ENCODE measurements at regions not wholly inside any gene's neighbourhood (a gene's known extent, or its start where the extent isn't known, plus 50 kb on each side); places are given as distances from the start of the nearest gene placed in this dataset.

GRCh38 chr6:48560408-48560807 lies 449.4 kb upstream of the PTCHD4 start:
- Mint-ChIP-seq H3K4me1 (ENCODE audit: unreplicated experiment) (peaks cover 10% of the 10 kb centered on the region), H3K27me3 (ENCODE audit: unreplicated experiment) (no peaks in the 10 kb centered on the region), H3K4me3 (ENCODE audit: unreplicated experiment) (no peak overlapping the region), H3K36me3 (ENCODE audit: unreplicated experiment) (no peaks in the 10 kb centered on the region), H3K27ac (ENCODE audit: unreplicated experiment) (no peak overlapping the region), H3K9me3 (ENCODE audit: unreplicated experiment) (peaks cover 2% of the 10 kb centered on the region)
- TF ChIP-seq CTCF (IDR thresholded peaks at IDR 0.05): no peak
- DNase-seq (ENCODE audit: extremely low spot score, unreplicated experiment): no peak

- DNase-seq (ENCODE audit: extremely low spot score, unreplicated experiment): no peak
- no peak for TF ChIP-seq CTCF (IDR thresholded peaks at IDR 0.05)
- peaks cover 7% of the 10 kb centered on the region for H3K9me3 Mint-ChIP-seq (ENCODE audit: unreplicated experiment)
Measured at GRCh38 chr6:48553467-48554189, 442.6 kb upstream of the PTCHD4 start.

DNA sequence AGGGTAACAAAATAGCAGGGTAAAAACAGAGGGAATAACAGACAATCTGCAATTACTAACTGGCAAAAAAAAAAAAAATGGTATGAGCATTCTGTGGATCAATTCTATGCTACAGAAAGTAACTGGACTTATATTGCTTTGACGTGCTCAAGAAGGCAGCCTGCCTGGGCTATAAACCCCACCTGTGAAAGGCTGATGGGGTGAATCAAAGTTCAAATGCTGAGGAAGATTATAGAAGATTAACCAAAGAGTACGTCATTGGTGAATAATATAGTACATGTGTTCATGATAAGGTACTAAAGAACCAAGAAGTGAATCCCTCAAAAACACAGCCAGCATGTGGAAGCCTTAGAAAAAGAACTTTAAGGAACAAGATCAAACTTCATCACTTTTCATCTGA lies 441.9 kb upstream of the PTCHD4 start:
- no peak overlapping the region for H3K4me3 Mint-ChIP-seq (ENCODE audit: unreplicated experiment)
- H3K27ac Mint-ChIP-seq (ENCODE audit: unreplicated experiment): no peak overlapping the region
- DNase-seq (ENCODE audit: extremely low spot score, unreplicated experiment): no peak
- H3K9me3 Mint-ChIP-seq (ENCODE audit: unreplicated experiment): peaks cover 7% of the 10 kb centered on the region
- H3K4me1 Mint-ChIP-seq (ENCODE audit: unreplicated experiment): no peaks in the 10 kb centered on the region
- no peak for TF ChIP-seq CTCF (IDR thresholded peaks at IDR 0.05)
- H3K36me3 Mint-ChIP-seq (ENCODE audit: unreplicated experiment): peaks cover 2% of the 10 kb centered on the region
- peaks cover 3% of the 10 kb centered on the region for H3K27me3 Mint-ChIP-seq (ENCODE audit: unreplicated experiment)

More at GRCh38 chr6:48553467-48554189, 442.6 kb upstream of the PTCHD4 start:
- Mint-ChIP-seq H3K36me3 (ENCODE audit: unreplicated experiment) (peaks cover 2% of the 10 kb centered on the region), H3K4me1 (ENCODE audit: unreplicated experiment) (no peaks in the 10 kb centered on the region), H3K27ac (ENCODE audit: unreplicated experiment) (no peak overlapping the region), H3K27me3 (ENCODE audit: unreplicated experiment) (peaks cover 3% of the 10 kb centered on the region), H3K4me3 (ENCODE audit: unreplicated experiment) (no peak overlapping the region)

GRCh38 chr6:48550603-48551002 lies 439.6 kb upstream of the PTCHD4 start:
- no peak overlapping the region for H3K27ac Mint-ChIP-seq (ENCODE audit: unreplicated experiment)
- peaks cover 2% of the 10 kb centered on the region for H3K36me3 Mint-ChIP-seq (ENCODE audit: unreplicated experiment)
- H3K4me1 Mint-ChIP-seq (ENCODE audit: unreplicated experiment): no peaks in the 10 kb centered on the region
- H3K9me3 Mint-ChIP-seq (ENCODE audit: unreplicated experiment): peaks cover 7% of the 10 kb centered on the region
- no peak for DNase-seq (ENCODE audit: extremely low spot score, unreplicated experiment)
- H3K4me3 Mint-ChIP-seq (ENCODE audit: unreplicated experiment): no peak overlapping the region
- no peak for TF ChIP-seq CTCF (IDR thresholded peaks at IDR 0.05)
- H3K27me3 Mint-ChIP-seq (ENCODE audit: unreplicated experiment): peaks cover 3% of the 10 kb centered on the region

DNA sequence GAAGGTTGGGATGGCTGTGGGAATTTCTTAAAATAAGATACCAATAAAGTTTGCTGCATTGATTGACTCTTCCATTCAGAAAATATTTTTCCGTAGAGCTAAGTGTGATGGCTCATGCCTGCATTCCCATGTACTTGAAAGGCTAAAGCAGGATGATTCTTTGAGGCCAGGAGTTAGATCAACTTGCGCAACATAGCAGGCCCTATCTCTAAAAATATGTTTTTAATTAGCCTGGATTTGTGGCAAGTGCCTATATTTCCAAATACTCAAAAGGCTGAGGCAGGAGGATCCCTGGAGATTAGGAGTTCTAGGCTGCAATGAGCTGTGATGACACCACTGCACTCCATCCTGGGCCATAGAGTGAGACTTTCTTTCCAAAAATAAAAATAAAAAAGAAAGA lies 431.2 kb upstream of the PTCHD4 start:
- no peak overlapping the region for H3K4me3 Mint-ChIP-seq (ENCODE audit: unreplicated experiment)
- TF ChIP-seq CTCF (IDR thresholded peaks at IDR 0.05): no peak
- H3K4me1 Mint-ChIP-seq (ENCODE audit: unreplicated experiment): peaks cover 11% of the 10 kb centered on the region
- H3K9me3 Mint-ChIP-seq (ENCODE audit: unreplicated experiment): peaks cover 10% of the 10 kb centered on the region
- no peaks in the 10 kb centered on the region for H3K27me3 Mint-ChIP-seq (ENCODE audit: unreplicated experiment)
- DNase-seq (ENCODE audit: extremely low spot score, unreplicated experiment): no peak
- peaks cover 2% of the 10 kb centered on the region for H3K36me3 Mint-ChIP-seq (ENCODE audit: unreplicated experiment)
- H3K27ac Mint-ChIP-seq (ENCODE audit: unreplicated experiment): no peak overlapping the region
